ENCODE measurements at regions not wholly inside any gene's neighbourhood (a gene's known extent, or its start where the extent isn't known, plus 50 kb on each side); places are given as distances from the start of the nearest gene placed in this dataset.

- DNase-seq (ENCODE audit: low read depth in 2 of 2), result no peak
These were observed 124.9 kb upstream of the MED13L start for GRCh38 chr12:116402163-116402939.

DNA sequence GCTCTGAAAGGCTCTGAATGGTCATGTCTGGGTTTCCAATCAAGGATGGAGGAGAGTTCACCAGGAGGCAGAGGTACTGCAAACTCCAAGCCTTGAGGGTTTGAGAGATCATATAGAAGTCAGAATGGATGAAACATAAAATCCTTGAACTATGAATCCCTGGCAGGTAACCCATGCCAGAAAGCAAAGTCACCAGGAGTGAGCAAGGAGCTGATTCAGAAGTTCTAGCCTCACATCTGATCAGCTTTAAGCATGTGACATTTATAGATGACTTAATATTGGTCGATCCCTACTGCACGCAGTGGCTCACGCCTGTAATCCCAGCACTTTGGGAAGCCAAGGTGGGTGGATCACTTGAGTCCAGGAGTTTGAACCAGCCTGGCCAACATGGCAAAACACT lies 126.1 kb upstream of the MED13L start:
- no peak for DNase-seq (ENCODE audit: low read depth in 2 of 2)

- DNase-seq (ENCODE audit: low read depth in 2 of 2), result no peak
These were observed 126.8 kb upstream of the MED13L start for GRCh38 chr12:116404247-116404646.

DNA sequence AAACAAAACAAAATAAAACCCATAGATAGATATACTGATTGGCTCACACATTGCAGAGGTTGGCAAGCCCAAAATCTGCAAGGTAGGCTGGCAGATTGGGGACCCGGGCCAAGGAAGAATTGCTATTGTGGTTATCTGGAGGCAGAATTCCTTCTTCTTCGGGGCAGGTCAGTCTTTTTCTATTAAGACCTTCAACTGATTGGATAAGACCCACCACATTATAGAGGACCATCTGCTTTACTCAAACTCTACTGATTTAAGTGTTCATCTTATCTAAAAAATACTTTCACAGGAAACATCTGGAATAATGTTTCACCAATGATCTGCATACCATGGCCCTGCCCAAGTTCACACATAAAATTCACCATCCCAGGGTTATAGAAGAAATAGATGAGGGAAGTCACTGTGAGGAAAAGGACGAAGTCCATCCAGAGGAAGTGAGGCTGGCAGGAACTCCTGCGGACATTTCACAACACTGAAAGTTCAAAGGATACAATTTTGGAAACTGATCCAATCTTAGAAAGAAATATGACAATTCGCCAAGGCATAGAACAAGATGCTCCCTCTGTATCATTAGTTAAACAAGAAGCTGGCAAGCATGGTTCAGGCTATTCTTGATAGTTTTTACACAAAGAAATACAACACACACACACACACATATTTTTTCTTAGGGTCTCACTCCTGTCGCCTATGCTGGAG lies 127.6 kb upstream of the MED13L start:
- no peak for DNase-seq (ENCODE audit: low read depth in 2 of 2)

DNA sequence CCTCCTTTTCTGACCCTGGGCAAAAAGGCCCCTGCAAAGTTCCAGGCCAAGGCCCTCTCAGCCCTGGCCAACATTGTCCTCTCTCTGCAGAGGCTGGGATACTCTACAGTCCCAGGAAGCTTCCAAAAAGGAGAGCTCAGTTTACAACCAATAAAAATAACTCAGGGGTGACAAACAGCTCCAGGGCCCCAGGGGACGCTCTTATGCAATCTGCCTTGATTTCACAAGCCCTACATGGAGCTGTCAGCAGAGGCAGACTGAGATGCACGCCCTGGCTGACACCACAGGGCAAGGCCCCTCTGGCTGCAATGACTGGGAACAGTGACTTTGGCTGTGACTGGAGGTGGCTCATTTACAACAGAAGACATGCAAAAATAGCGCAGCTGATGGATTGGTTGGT lies 129.0 kb upstream of the MED13L start:
- DNase-seq (ENCODE audit: low read depth in 2 of 2), result no peak

DNA sequence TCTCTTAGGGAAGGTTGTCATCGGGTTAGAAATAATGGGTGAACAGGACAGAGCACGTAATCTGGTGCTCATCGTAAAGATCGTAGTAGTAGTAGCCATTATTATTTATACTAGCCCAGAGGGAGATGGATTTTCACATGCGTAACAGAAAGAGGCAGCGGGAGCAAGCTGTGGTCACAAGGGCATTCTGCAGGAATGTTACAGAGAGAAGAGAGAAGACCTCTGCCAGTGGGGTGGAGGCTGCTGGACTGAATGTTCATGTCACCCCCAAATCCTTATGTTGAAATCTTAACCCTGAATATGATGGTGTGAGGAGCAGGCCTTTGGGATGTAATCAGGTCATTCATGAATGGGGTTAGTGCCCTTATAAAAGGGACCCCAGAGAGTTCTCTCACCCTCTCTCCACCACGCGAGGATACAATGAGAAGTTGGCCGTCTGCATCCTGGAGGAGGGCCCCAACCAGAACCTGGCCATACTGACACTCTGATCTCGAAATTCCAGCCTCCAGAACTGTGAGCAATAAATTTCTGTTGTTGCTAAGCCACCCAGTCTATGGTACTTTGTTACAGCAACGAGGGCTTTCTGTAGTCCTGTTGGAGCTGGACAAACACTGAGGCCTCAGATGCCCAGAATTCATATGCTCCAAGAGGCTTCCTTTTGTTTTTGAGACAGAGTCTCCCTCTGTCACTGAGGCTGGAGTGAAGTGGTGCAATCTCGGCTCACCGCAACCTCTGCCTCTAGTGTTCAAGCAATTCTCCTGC lies 131.2 kb upstream of the MED13L start:
- DNase-seq (ENCODE audit: low read depth in 2 of 2), result no peak

- no peak for DNase-seq (ENCODE audit: low read depth in 2 of 2)
These were observed 134.5 kb upstream of the MED13L start for GRCh38 chr12:116411977-116412376.

DNA sequence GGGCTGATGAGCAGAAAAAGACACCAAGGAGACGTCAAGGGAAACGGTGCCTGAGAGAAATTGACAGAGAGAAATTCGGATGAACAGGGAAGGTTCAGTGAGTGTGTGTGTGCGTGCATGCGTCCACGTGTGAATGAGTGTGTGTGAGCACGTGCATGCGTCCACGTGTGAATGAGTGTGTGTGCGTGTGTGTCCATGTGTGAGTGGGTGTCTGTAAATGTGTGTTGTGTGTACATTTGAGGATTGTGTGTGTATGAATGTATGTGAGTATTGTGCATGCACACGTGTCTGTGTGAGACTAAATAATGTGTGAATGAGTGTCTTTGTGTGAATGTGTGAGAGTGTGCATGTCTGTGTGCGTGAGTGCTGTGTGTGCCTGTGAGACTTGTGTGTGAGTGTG lies 137.4 kb upstream of the MED13L start:
- DNase-seq (ENCODE audit: low read depth in 2 of 2), result no peak

DNA sequence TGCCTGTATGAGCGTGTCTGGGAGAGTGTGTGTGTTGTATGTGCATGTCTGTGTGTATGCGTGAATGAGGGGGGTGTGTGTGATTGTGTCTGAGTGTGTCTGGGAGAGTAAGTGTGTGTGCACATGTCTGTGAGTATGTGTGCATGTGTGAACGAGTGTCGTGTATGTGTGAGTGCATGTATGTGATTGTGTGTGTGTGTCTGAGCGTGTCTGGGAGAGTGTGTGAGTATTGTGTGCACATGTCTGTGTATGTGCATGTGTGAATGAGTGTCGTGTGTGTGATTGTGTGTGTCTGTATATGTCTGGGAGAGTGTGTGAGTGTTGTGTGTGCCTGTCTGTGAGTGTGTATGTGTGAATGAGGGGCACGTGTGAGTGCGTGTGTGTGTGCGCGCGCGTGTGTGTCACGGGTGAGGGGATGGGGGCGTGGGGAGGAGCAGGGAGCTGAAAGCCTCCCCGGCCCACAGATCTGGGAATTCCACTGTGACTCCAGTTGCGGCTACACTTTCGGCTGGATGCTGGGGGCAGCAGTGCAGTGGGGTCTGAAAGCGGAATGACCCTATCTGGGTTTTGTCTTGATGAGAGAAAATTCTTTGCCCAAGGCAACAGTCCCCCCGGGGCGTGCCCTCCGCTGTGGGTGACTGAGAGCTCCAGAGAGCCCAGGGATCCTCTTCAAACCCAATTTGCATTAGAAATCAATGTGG lies 138.1 kb upstream of the MED13L start:
- DNase-seq (ENCODE audit: low read depth in 2 of 2), result no peak

GRCh38 chr12:116416166-116416565 lies 138.7 kb upstream of the MED13L start:
- DNase-seq (ENCODE audit: low read depth in 2 of 2), result no peak

DNA sequence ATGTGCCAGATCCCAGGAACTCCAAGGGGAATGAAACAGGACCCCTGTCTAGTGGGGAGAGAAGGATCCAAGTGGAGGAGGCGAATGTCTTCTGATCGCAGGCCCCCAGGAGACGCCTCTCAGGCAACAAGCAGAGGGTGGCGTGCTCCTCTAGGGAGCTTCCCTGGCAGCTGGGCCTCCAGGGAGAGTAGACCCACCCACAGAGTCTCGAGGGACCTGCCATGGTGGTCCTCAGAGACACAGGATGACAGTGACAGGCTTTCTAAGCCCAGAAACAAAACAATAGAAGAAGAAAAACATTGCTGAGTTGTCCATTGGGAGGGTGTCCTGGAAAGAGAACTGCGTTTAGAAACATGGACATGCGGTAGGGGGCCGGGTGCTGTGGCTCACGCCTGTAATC lies 140.6 kb upstream of the MAP1LC3B2 start:
- no peak for DNase-seq (ENCODE audit: low read depth in 2 of 2)

GRCh38 chr12:116420227-116420880 lies 138.8 kb upstream of the MAP1LC3B2 start:
- no peak for DNase-seq (ENCODE audit: low read depth in 2 of 2)

GRCh38 chr12:116421785-116422538 lies 137.2 kb upstream of the MAP1LC3B2 start:
- no peak for DNase-seq (ENCODE audit: low read depth in 2 of 2)

DNA sequence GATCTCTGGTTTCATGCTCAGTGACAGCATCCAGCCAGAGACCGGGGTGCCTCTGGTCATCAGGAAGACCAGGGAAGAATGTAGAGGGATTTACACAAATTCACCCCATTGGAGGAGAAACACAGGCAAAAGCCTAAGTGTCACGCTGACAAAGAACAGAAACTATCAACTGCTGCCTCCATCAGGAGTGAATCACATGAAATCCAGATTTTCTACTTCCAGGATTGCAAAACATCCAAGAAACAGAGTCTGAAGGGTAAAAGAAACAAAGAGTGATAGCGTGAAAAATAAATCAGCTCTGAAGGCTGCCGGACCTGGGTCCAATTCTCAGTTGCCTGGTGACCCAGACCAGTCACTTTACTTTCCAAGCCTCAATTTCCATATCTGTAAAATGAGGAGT lies 136.1 kb upstream of the MAP1LC3B2 start:
- DNase-seq (ENCODE audit: low read depth in 2 of 2), result no peak

- DNase-seq (ENCODE audit: low read depth in 2 of 2), result no peak
These were observed 133.7 kb upstream of the MAP1LC3B2 start for GRCh38 chr12:116425256-116426193.

DNA sequence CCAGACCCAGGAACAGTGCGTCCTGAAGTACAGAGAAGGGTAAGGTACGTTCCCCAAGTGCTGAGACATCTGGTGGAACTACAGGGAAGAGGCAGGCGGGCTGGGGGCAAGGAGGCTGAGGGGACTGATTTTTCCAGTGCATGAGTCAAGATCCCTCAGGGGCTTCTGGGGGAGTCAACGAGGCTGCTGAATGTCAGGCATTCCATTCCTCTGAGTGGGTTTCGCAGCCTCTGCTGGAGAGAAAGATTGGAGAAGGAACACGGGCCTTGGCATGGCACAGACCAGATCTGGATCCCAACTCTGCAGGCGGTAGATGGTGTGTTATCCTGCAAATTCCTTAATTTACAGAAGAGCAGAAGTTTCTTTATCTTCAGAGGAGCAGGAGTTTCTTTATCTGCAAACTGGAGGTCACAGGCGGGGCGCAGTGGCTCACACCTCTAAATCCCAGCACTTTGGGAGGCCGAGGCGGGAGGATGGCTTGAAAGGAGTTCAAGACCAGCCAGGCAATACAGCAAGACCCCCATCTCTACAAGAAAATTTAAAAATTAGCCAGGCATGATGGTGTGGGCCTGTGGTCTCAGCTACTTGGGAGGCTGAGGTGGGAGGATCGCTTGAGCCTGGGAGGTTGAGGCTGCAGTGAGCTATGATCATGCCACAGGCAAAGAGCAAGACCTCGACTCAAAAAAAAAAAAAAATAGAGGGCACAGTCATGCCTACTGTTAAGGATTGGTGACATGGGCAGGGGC lies 132.6 kb upstream of the MAP1LC3B2 start:
- no peak for DNase-seq (ENCODE audit: low read depth in 2 of 2)

DNA sequence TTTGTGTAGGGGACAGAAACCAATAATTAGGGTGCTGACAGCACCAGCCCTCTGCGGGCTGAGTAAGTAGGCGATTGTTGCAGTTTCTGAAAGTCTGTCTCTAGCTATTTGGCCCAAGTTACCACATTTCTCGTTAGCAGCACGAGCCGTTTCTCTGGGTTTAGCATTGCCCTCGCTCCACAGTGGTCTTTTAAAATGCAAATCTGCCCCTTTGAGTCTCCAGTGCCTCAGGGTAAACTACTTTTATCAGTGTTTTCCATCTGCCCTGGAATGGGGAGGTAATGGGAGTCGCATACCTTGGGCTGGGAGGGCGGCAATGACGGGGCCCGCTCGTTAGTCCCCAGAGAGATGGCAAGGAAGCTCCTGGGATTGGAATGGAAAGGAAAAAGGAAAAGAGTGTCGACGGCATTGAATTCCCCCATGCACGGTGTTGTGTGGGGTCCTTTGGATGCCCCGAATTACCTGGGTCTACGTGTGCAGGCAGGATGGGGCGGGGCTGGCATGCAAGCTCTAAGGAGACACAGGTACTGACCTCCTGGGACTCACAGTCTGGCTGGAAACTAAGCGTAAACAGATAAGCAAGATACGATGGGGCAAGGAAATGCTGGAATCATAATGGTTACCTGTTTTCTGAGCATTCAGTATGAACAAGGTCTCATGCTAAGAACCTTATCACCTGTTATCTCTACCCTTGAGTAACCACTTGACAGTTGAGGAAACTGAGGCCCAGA lies 131.8 kb upstream of the MAP1LC3B2 start:
- no peak for DNase-seq (ENCODE audit: low read depth in 2 of 2)

GRCh38 chr12:116429826-116430360 lies 129.3 kb upstream of the MAP1LC3B2 start:
- DNase-seq (ENCODE audit: low read depth in 2 of 2), result no peak

All from stimulated activated CD8-positive, alpha-beta memory T cell treated with anti-CD3 and anti-CD28 coated beads, Interleukin-15, amount 100 ng/mL, for 48 hours (primary cell).